ENCODE measurements at regions not wholly inside any gene's neighbourhood (a gene's known extent, or its start where the extent isn't known, plus 50 kb on each side); places are given as distances from the start of the nearest gene placed in this dataset.

GRCh38 chr16:66168777-66169176 lies 197.7 kb upstream of the CDH5 start:
- TF ChIP-seq CTCF (IDR thresholded peaks at IDR 0.05) (no peak), POLR2AphosphoS5 (IDR thresholded peaks at IDR 0.05) (no peak), POLR2A (IDR thresholded peaks at IDR 0.05) (no peak), EP300 (IDR thresholded peaks at IDR 0.05) (no peak)
